ENCODE measurements at regions not wholly inside any gene's neighbourhood (a gene's known extent, or its start where the extent isn't known, plus 50 kb on each side); places are given as distances from the start of the nearest gene placed in this dataset.

GRCh38 chr4:38548256-38548655, 115.7 kb upstream of the KLF3 start:
- TF ChIP-seq ZBTB33 (IDR thresholded peaks at IDR 0.05; ENCODE audit: extremely low read depth, insufficient replicate concordance, low read length) (no peak), ZNF274 (IDR thresholded peaks at IDR 0.05; ENCODE audit: low read depth, low read length) (no peak), JUND (IDR thresholded peaks at IDR 0.05) (no peak), CTCF (IDR thresholded peaks at IDR 0.05 in 2 of 3, conservative IDR thresholded peaks at IDR 0.05 in 1 of 3; ENCODE audit: borderline replicate concordance in 1 of 3, insufficient read depth in 1 of 3, low read depth in 2 of 3, low read length in 2 of 3) (no peak), MAX (IDR thresholded peaks at IDR 0.05) (no peak), TCF7L2 (IDR thresholded peaks at IDR 0.05; ENCODE audit: borderline replicate concordance, extremely low read depth, insufficient read depth, insufficient read length) (no peak), SIN3A (IDR thresholded peaks at IDR 0.05; ENCODE audit: low read depth) (no peak), SP1 (IDR thresholded peaks at IDR 0.05; ENCODE audit: low read depth) (no peak), CBX3 (IDR thresholded peaks at IDR 0.05; ENCODE audit: low read depth) (no peak), EZH2phosphoT487 (IDR thresholded peaks at IDR 0.05; ENCODE audit: borderline replicate concordance) (no peak), REST (IDR thresholded peaks at IDR 0.05; ENCODE audit: low read depth) (no peak), EZH2 (IDR thresholded peaks at IDR 0.05) (no peak), CEBPB (IDR thresholded peaks at IDR 0.05; ENCODE audit: low read depth) (no peak), YY1 (IDR thresholded peaks at IDR 0.05; ENCODE audit: extremely low read depth, insufficient replicate concordance, low read depth, low read length) (no peak), FOSL1 (IDR thresholded peaks at IDR 0.05; ENCODE audit: low read depth) (no peak), POLR2A (IDR thresholded peaks at IDR 0.05; ENCODE audit: borderline replicate concordance, extremely low read depth, insufficient read depth, insufficient read length) (no peak), EGR1 (IDR thresholded peaks at IDR 0.05; ENCODE audit: low read depth) (no peak), ATF3 (IDR thresholded peaks at IDR 0.05) (no peak), RAD21 (IDR thresholded peaks at IDR 0.05; ENCODE audit: low read depth) (no peak)
- H3K36me3 ChIP-seq (ENCODE audit: control insufficient read depth in 1 of 2, insufficient read depth in 2 of 2, low read length in 2 of 2), result no peaks in the 10 kb centered on the region
- no peaks in the 10 kb centered on the region for H3K79me2 ChIP-seq (ENCODE audit: insufficient read depth, low read length)
- no peak overlapping the region for H3K4me2 ChIP-seq (ENCODE audit: low read length)
- DNase-seq (ENCODE audit: low read depth, low spot score), result no peak
- no peaks in the 10 kb centered on the region for H3K9me3 ChIP-seq (ENCODE audit: control insufficient read depth in 1 of 2, insufficient read depth in 1 of 2, low read depth in 1 of 2, low read length in 2 of 2)
- ATAC-seq, result no peak
- intact Hi-C loops (cut with micrococcal nuclease), result no loop called here
- no peak overlapping the region for H3K9ac ChIP-seq (ENCODE audit: low read length)
- H3K9me2 ChIP-seq (ENCODE audit: insufficient read depth), result no peaks in the 10 kb centered on the region
- no peak overlapping the region for H2AFZ ChIP-seq (ENCODE audit: low read depth, low read length, poor library complexity, severe bottlenecking)
- no peaks in the 10 kb centered on the region for H4K20me1 ChIP-seq (ENCODE audit: insufficient read depth)
- H3K27ac ChIP-seq (ENCODE audit: low read depth, low read length), result no peak overlapping the region
- H3K27me3 ChIP-seq (ENCODE audit: insufficient read depth, low read length), result no peaks in the 10 kb centered on the region
- H3K4me1 ChIP-seq (ENCODE audit: control insufficient read depth in 1 of 2, insufficient read depth in 2 of 2, low read length in 2 of 2), result no peaks in the 10 kb centered on the region
- ChIA-PET CTCF (no interaction called here), RAD21 (ENCODE audit: low non-redundant PET in 1 of 2, low total read pairs in 2 of 2, uncharacterized antibody in 2 of 2, unreplicated experiment in 2 of 2) (no interaction called here), POLR2A (no interaction called here)
- no TSS peak for BruUV-seq (replicated peaks)
- no peak overlapping the region for H3K4me3 ChIP-seq (replicated peaks in 1 of 2; ENCODE audit: low read depth in 1 of 2, low read length in 2 of 2)
